ENCODE measurements at regions not wholly inside any gene's neighbourhood (a gene's known extent, or its start where the extent isn't known, plus 50 kb on each side); places are given as distances from the start of the nearest gene placed in this dataset.
"Not testable (repeated sequence)": the region's sequence is repeated elsewhere in the genome, so short reads cannot be mapped to it uniquely, and the experiment has no call there.

DNA sequence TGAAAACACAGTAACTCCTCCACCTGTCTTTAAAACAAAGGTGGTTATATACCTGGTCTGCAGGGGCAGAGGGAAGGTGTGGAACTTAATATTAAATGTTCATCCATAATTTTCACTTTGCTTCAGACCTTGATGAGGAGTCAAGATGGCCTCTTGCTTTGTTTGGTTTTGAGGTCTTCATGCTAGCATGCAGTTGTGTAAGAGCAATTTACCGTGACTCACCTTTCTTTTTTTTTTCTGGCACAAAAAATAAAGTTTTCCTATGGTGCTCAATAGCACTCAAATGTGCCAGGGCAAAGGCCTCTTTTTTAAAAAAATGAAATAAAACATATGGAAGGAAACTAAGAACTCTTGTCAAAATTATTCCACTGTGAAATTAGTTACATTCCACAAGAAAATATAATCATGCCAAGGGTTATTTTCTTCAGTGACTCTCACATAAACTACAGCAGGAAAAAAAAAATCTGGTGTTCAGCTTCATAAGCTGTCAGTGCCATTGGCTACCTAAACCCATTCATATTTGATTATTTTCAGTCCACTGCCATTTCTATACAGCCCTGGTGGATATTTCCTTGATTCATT, 128.2 kb downstream of the SLC7A11 start:
- DNase-seq, result no peak

- not testable (repeated sequence) for DNase-seq
Measured at GRCh38 chr4:138112890-138113289, 129.3 kb downstream of the SLC7A11 start.

- DNase-seq, result no peak
Measured at GRCh38 chr4:138112389-138112788, 129.8 kb downstream of the SLC7A11 start.

GRCh38 chr4:138111462-138112000, 130.6 kb downstream of the SLC7A11 start:
- no peak for DNase-seq

GRCh38 chr4:138110815-138111214, 131.3 kb downstream of the SLC7A11 start:
- DNase-seq, result no peak

DNA sequence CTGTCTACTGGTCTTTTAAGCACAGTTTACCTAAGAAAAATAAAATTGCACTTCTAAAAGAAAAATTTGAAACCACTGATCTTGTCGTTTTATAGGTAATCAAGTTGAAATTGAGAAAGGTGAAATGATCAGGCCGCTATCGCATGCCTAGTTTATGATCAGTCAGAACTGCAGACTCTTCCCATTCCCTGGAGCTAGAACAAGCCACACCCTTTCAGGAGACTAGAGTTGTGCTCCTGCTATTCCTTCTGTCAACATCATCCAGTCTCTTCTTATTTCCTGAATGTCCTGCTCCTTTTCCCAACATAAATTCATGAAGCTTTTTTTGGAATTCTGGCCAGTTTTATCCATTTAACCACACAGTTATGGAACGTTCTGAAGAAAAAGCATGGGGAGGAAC, 135.1 kb downstream of the SLC7A11 start:
- no peak for DNase-seq

DNA sequence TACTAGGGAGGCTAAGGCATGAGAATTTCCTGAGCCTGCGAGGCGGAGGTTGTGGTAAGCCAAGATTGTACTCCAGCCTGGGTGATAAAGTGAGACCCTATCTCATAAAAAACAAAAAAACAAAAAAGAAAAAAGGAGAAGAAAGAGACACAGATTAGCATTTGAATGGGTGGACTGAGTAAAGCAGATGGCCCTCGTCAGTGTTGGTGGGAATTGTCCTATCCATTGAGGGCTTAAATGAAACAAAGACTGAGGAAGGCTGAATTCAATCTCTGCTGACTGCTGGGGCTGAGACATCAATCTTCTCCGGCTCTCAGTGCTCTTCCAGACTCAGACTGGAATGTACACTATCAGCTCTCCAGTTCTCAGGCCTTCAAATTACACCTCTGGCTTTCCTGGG, 136.8 kb downstream of the SLC7A11 start:
- DNase-seq, result no peak

- no peak for DNase-seq
Measured at GRCh38 chr4:138104284-138104680, 137.9 kb downstream of the SLC7A11 start.

GRCh38 chr4:138103597-138104283, 138.4 kb downstream of the SLC7A11 start:
- DNase-seq, result no peak

GRCh38 chr4:138099385-138099784, 142.8 kb downstream of the SLC7A11 start:
- no peak for DNase-seq

DNA sequence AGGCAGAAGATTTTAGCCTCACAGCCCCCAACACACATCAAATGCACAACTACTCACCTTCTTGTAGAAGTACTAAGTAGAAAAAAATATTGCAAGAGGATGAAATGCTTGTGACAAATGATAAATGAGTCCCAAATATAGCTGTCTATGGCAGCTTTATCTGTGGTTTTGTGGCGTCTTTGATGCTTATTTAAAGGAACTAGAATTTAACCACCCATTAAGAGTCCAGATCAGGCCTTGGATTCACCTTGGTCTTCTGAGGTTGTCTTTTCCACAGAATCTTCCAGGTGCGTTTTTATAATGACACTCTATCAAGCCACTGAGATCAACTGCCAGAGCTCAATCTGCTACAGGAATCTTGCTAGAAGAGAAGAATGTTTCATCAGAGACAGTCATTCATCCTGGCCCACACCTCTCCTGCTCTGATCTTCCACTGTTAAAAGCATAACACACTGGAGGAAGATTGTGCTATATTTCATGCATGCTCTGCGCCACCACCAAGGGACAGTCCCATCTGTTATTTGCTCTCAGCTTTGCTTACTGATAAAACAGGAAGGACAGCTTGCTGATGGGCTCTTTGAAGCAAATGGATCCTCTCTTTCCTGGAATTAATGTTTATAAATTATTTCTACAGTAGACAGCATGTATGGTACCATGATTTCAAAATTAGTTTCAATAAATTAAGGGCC, 144.1 kb downstream of the SLC7A11 start:
- no peak for DNase-seq

DNA sequence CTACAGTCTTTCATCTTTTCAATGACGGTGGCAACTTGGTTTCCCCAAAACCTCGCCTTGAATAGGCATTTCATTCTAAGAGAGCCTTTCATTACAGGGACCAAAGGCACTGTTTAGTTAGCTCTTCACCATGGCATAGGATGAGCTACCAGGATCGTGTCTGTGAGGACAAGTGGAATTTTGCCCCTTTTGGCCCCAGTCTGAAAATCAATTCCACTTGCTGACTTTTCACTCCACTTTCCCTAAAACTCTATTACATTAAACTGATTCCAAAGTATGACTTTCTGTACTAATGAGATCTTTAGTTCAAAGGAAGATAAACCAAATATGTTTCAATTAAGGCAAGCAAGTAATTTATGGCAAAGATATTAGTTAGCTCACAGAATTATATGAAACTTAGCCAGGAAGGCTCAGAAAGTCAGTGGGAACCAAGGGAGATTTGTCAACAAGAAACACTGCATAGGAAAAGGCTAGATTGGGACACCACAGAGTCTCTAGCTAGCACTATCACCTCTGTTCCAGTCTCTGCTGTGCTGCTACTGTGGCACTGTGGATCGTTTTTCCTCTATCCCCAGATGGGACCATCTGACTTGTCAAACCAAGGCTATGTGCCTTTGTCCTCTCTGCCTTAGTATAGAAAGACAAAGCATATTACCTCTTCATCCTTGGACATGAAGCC, 145.6 kb downstream of the SLC7A11 start:
- DNase-seq, result no peak

GRCh38 chr4:138095378-138095777, 146.8 kb downstream of the SLC7A11 start:
- no peak for DNase-seq

- no peak for DNase-seq
Measured at GRCh38 chr4:138092060-138092459, 150.1 kb downstream of the SLC7A11 start.

GRCh38 chr4:138090918-138091676, 151.1 kb downstream of the SLC7A11 start:
- DNase-seq, result no peak

GRCh38 chr4:138090150-138090917, 151.8 kb downstream of the SLC7A11 start:
- no peak for DNase-seq

DNA sequence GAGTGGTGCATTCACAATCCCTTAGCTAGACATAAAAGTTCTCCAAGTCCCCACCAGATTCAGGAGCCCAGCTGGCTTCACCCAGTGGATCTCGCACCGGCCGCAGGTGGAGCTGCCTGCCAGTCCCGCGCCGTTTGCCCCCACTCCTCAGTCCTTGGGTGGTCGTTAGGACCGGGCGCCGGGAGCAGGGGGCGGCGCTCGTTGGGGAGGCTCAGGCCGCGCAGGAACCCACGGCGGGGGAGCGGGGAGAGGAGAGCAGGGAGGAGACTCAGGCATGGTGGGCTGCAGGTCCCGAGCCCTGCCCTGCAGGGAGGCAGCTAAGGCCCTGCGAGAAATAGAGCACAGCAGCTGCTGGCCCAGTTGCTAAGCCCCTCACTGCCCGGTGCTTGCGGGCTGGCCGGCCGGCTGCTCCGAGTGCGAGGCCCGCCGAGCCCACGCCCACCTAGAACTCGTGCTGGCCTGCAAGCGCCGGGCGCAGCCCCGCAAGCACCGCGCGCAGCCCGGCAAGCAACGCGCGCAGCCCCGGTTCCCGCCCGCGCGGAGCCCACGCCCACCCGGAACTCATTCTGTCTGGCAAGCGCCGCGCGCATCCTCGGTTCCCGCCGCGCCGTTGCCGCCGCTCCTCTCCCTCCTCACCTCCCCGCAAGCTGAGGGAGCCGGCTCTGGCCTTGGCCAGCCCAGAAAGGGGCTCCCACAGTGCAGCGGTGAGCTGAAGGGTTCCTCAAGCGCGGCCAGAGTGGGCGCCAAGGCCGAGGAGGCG, 153.5 kb downstream of the SLC7A11 start:
- no peak for DNase-seq

GRCh38 chr4:138087066-138087719, 155.0 kb downstream of the SLC7A11 start:
- no peak for DNase-seq

DNA sequence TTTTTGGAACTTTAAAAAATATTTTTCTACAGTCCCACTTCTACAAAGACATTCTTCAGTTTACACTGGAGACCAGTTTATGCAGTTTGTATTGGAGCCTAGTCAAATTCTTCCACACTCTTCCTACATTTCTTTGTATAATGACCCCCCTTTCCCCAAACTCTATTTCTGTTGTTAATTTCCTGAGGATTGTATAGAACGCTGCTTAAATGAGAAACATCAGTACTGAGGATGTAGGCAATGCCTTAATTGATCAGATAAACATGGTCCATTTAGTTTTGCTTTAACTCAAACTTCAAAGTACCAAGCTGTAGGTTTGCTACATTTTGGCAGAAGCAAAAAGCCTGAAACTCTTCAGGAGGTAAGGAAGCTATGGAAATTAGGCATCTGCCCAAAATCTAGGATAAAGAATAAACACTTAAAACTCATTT, 155.5 kb downstream of the SLC7A11 start:
- no peak for DNase-seq

DNA sequence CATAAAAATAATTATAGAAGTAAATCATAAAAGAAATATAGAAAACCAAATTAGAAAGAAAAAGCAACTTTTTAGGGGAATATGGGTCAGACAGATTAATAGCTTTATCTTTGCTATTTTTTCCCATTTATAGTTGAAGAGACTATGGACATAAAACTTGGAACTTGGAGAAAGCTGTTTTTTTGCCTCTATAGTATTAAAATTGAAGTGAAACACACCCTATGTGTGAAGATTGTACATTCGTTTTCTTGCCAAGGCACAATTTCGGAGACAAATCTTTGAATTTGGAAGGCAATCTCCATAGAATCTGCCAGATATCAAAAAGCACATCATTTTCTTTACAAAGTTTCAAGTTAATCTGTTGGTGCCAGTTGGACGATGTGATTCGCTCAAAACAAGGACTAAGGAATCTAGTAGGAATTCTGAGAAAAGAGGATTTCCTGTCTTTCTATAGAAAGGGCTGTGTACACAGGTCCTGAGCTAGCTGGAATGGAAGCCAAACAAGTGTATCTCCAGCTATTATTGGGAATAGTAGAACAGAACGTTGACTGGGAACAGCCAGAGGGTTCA, 156.3 kb downstream of the SLC7A11 start:
- DNase-seq, result no peak

Data from SIG-M5 (cell line).